HCT116 (cell line): ENCODE measurements at regions not wholly inside any gene's neighbourhood (a gene's known extent, or its start where the extent isn't known, plus 50 kb on each side); places are given as distances from the start of the nearest gene placed in this dataset.

ENCODE experiments used
- ATAC-seq: fragments of 200-7000 bp; cut with Tn5 transposase; 2 replicates; pipeline ENCODE4 v1.9.1; 2020; ENCODE audit warnings: mild to moderate bottlenecking, moderate library complexity
- BruUV-seq: library from RNA; stranded (reverse); fragments of 400-500 nt; replicated peaks from 2 replicates; lab custom pipeline; 2021; lab: Mats Ljungman, UMichigan
- CTCF ChIA-PET: fragments of 300-600 bp; sonication (Branson Sonifier 250); formaldehyde crosslinking; loops from one replicate; lab custom pipeline; 2021; ENCODE audit warnings: antibody characterized with exemption; lab: Charles Lee
- POLR2A ChIA-PET: fragments of 300-600, 350-600 bp; sonication (Branson Sonifier 250); formaldehyde crosslinking; loops from one replicate; lab custom pipeline; 2021; ENCODE audit warnings: antibody characterized with exemption; lab: Charles Lee
- RAD21 ChIA-PET, 2 experiments: fragments of 300-600 bp; sonication (Branson Sonifier 250); formaldehyde crosslinking; loops; one replicate each; lab custom pipeline; 2023; ENCODE audit warnings: low total read pairs in 2 of 2; ENCODE audit not compliant: uncharacterized antibody in 2 of 2, unreplicated experiment in 2 of 2, low non-redundant PET in 1 of 2; lab: Charles Lee
- DNase-seq: peaks from one replicate; pipeline ENCODE4 v3.0.0-alpha.2; 2010; ENCODE audit warnings: low read depth, low spot score
- H2AFZ ChIP-seq: fragments of 200-600 bp; shearing (Covaris generic), sonication (generic); 2 replicates; pipeline ENCODE4 v1.6.1; 2017; ENCODE audit warnings: low read depth, mixed run types, mixed read lengths, antibody characterized with exemption, low read length; ENCODE audit not compliant: poor library complexity, severe bottlenecking
- H3K27ac ChIP-seq: 2 replicates; pipeline ENCODE4 v1.5.1; 2012; ENCODE audit warnings: low read depth, low read length
- H3K27me3 ChIP-seq: fragments of 200-600 bp; sonication (generic); 2 replicates; pipeline ENCODE4 v1.6.1; 2016; ENCODE audit warnings: mixed run types, low read length, mixed read lengths; ENCODE audit not compliant: insufficient read depth
- H3K36me3 ChIP-seq, 2 experiments: fragments of 200-500 bp in 1 of 2; fragments of 200-600 bp in 1 of 2; sonication (Bioruptor generic) in 1 of 2; sonication (generic) in 1 of 2; 2 replicates each; pipeline versions ENCODE4 v1.5.1 to v1.6.1; 2014 to 2016; ENCODE audit warnings: low read length in 2 of 2, inconsistent platforms in 1 of 2, mixed read lengths in 1 of 2, mixed run types in 1 of 2; ENCODE audit not compliant: insufficient read depth in 2 of 2, control insufficient read depth in 1 of 2
- H3K4me1 ChIP-seq, 2 experiments: fragments of 200-600 bp in 1 of 2; sonication (generic) in 1 of 2; 2 replicates each; pipeline versions ENCODE4 v1.5.1 to v1.6.1; 2012 to 2017; ENCODE audit warnings: low read length in 2 of 2, inconsistent platforms in 1 of 2, mild to moderate bottlenecking in 1 of 2, mixed read lengths in 1 of 2, mixed run types in 1 of 2, moderate library complexity in 1 of 2; ENCODE audit not compliant: insufficient read depth in 2 of 2, control insufficient read depth in 1 of 2
- H3K4me2 ChIP-seq: fragments of 200-600 bp; sonication (generic); 2 replicates; pipeline ENCODE4 v1.6.1; 2017; ENCODE audit warnings: mixed run types, low read length, mixed read lengths
- H3K4me3 ChIP-seq, 2 experiments: fragments of 200-600 bp in 1 of 2; sonication (generic) in 1 of 2; replicated peaks in 1 of 2; 2 replicates each; pipeline ENCODE4 v1.5.1; 2011 to 2016; ENCODE audit warnings: low read length in 2 of 2, control low read depth in 1 of 2, low read depth in 1 of 2, mild to moderate bottlenecking in 1 of 2, mixed read lengths in 1 of 2, mixed run types in 1 of 2
- H3K79me2 ChIP-seq: fragments of 200-600 bp; sonication (generic); 2 replicates; pipeline ENCODE4 v1.6.1; 2017; ENCODE audit warnings: mild to moderate bottlenecking, mixed run types, low read length, moderate library complexity, mixed read lengths; ENCODE audit not compliant: insufficient read depth
- H3K9ac ChIP-seq: fragments of 200-600 bp; sonication (generic); 2 replicates; pipeline ENCODE4 v1.6.1; 2016; ENCODE audit warnings: low read length, mixed read lengths
- H3K9me2 ChIP-seq: fragments of 200-600 bp; sonication (generic), shearing (Covaris generic); 2 replicates; pipeline ENCODE4 v1.6.1; 2017; ENCODE audit warnings: mixed run types, mild to moderate bottlenecking, moderate library complexity; ENCODE audit not compliant: insufficient read depth
- H3K9me3 ChIP-seq, 2 experiments: fragments of 200-500 bp in 1 of 2; fragments of 200-600 bp in 1 of 2; sonication (Bioruptor generic) in 1 of 2; sonication (generic) in 1 of 2; 2 replicates each; pipeline ENCODE4 v1.6.1; 2014 to 2017; ENCODE audit warnings: low read length in 2 of 2, mixed read lengths in 2 of 2, inconsistent platforms in 1 of 2, low read depth in 1 of 2, mild to moderate bottlenecking in 1 of 2, mixed run types in 1 of 2, moderate library complexity in 1 of 2; ENCODE audit not compliant: control insufficient read depth in 1 of 2, insufficient read depth in 1 of 2
- H4K20me1 ChIP-seq: fragments of 200-600 bp; sonication (generic), shearing (Covaris generic); 2 replicates; pipeline ENCODE4 v1.6.1; 2017; ENCODE audit warnings: mixed run types, mild to moderate bottlenecking, moderate library complexity; ENCODE audit not compliant: insufficient read depth
- CEBPB ChIP-seq: IDR thresholded peaks from 2 replicates; pipeline ENCODE4 v1.6.1; 2012; ENCODE audit warnings: low read depth
- JUND ChIP-seq: IDR thresholded peaks from 2 replicates; pipeline ENCODE4 v1.6.1; 2012
- POLR2A ChIP-seq: IDR thresholded peaks from 2 replicates; pipeline ENCODE4 v1.7.0; 2011; ENCODE audit warnings: borderline replicate concordance; ENCODE audit not compliant: insufficient read depth, insufficient read length; ENCODE audit errors: extremely low read depth
- RAD21 ChIP-seq: IDR thresholded peaks from 2 replicates; pipeline ENCODE4 v1.6.1; 2012; ENCODE audit warnings: low read depth, mild to moderate bottlenecking
- SRF ChIP-seq: IDR thresholded peaks from 2 replicates; pipeline ENCODE4 v1.6.1; 2012; ENCODE audit warnings: low read depth
- TCF7L2 ChIP-seq: IDR thresholded peaks from 2 replicates; pipeline ENCODE4 v1.7.0; 2011; ENCODE audit warnings: borderline replicate concordance, inconsistent platforms; ENCODE audit not compliant: insufficient read depth, insufficient read length; ENCODE audit errors: extremely low read depth
- intact Hi-C: fragments of 100-400 bp; cut with micrococcal nuclease; formaldehyde crosslinking; loops from 2 replicates; pipeline ENCODE4 v1.10.0; 2022
- TF ChIP-seq, protein P1 (sequence below): IDR thresholded peaks from 2 replicates; pipeline ENCODE4 v1.6.1; 2011; ENCODE audit warnings: mild to moderate bottlenecking, low read length, moderate library complexity; ENCODE audit not compliant: insufficient replicate concordance; ENCODE audit errors: extremely low read depth
- TF ChIP-seq, protein P2 (sequence below): IDR thresholded peaks from 2 replicates; pipeline ENCODE4 v1.6.1; 2012
- TF ChIP-seq, protein P3 (sequence below), 3 experiments: fragments of 200-600 bp in 1 of 3; sonication (generic) in 1 of 3; IDR thresholded peaks in 2 of 3; conservative IDR thresholded peaks in 1 of 3; 2 replicates each; pipeline ENCODE4 v1.5.1; 2012 to 2017; ENCODE audit warnings: low read depth in 2 of 3, low read length in 2 of 3, antibody characterized with exemption in 1 of 3, borderline replicate concordance in 1 of 3, control low read depth in 1 of 3, mild to moderate bottlenecking in 1 of 3, mixed read lengths in 1 of 3, mixed run types in 1 of 3, moderate library complexity in 1 of 3; ENCODE audit not compliant: insufficient read depth in 1 of 3

DNA sequence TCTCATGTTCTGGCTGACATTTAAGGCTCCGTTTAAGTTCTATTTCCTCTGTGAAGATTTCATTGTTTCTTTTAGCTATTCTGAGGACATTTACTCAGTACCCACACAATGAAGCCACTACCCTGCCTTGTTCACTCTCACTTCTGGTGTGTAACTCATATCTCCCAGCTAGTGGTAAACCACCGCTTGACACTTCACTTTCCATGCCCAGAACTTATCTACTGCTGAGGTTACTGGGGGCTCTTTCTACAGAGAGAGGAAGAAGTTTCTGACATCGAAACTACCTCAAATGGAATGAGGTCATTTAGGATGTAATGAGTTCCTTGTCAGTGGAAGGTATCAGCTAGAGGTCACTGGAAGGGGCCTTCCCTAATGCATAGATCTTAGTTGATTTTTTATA is 501.5 kb downstream of the DMAC1 start:
- DNase-seq, result no peak
- no peaks in the 10 kb centered on the region for H3K4me1 ChIP-seq
- ChIA-PET RAD21 (no interaction called here), CTCF (no interaction called here), POLR2A (no interaction called here)
- no peaks in the 10 kb centered on the region for H3K36me3 ChIP-seq
- TF ChIP-seq TCF7L2 (no peak), JUND (no peak), SRF (no peak), RAD21 (no peak), POLR2A (no peak), CEBPB (no peak)
- TF ChIP-seq, protein P1, sequence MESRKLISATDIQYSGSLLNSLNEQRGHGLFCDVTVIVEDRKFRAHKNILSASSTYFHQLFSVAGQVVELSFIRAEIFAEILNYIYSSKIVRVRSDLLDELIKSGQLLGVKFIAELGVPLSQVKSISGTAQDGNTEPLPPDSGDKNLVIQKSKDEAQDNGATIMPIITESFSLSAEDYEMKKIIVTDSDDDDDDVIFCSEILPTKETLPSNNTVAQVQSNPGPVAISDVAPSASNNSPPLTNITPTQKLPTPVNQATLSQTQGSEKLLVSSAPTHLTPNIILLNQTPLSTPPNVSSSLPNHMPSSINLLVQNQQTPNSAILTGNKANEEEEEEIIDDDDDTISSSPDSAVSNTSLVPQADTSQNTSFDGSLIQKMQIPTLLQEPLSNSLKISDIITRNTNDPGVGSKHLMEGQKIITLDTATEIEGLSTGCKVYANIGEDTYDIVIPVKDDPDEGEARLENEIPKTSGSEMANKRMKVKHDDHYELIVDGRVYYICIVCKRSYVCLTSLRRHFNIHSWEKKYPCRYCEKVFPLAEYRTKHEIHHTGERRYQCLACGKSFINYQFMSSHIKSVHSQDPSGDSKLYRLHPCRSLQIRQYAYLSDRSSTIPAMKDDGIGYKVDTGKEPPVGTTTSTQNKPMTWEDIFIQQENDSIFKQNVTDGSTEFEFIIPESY, result no peak
- TF ChIP-seq, protein P2, sequence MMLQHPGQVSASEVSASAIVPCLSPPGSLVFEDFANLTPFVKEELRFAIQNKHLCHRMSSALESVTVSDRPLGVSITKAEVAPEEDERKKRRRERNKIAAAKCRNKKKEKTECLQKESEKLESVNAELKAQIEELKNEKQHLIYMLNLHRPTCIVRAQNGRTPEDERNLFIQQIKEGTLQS, result no peak
- TF ChIP-seq, protein P3, sequence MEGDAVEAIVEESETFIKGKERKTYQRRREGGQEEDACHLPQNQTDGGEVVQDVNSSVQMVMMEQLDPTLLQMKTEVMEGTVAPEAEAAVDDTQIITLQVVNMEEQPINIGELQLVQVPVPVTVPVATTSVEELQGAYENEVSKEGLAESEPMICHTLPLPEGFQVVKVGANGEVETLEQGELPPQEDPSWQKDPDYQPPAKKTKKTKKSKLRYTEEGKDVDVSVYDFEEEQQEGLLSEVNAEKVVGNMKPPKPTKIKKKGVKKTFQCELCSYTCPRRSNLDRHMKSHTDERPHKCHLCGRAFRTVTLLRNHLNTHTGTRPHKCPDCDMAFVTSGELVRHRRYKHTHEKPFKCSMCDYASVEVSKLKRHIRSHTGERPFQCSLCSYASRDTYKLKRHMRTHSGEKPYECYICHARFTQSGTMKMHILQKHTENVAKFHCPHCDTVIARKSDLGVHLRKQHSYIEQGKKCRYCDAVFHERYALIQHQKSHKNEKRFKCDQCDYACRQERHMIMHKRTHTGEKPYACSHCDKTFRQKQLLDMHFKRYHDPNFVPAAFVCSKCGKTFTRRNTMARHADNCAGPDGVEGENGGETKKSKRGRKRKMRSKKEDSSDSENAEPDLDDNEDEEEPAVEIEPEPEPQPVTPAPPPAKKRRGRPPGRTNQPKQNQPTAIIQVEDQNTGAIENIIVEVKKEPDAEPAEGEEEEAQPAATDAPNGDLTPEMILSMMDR (IDR thresholded peaks at IDR 0.05 in 2 of 3, conservative IDR thresholded peaks at IDR 0.05 in 1 of 3; ENCODE audit: borderline replicate concordance in 1 of 3, insufficient read depth in 1 of 3, low read depth in 2 of 3, low read length in 2 of 3), result no peak
- no peak overlapping the region for H3K4me3 ChIP-seq
- no peaks in the 10 kb centered on the region for H3K79me2 ChIP-seq
- no peaks in the 10 kb centered on the region for H3K9me3 ChIP-seq
- peaks cover 27% of the 10 kb centered on the region; the same call in 1 of the 2 replicates for H3K27me3 ChIP-seq
- H3K4me2 ChIP-seq, result no peak overlapping the region
- H4K20me1 ChIP-seq, result no peaks in the 10 kb centered on the region
- no peak for ATAC-seq
- H2AFZ ChIP-seq, result no peak overlapping the region
- no TSS peak for BruUV-seq
- intact Hi-C loops, result no loop called here
- no peak overlapping the region for H3K27ac ChIP-seq
- no peak overlapping the region for H3K9ac ChIP-seq
- no peaks in the 10 kb centered on the region for H3K9me2 ChIP-seq
